GM06990 (cell line): ENCODE measurements at regions not wholly inside any gene's neighbourhood (a gene's known extent, or its start where the extent isn't known, plus 50 kb on each side); places are given as distances from the start of the nearest gene placed in this dataset.
"Not testable (repeated sequence)": the region's sequence is repeated elsewhere in the genome, so short reads cannot be mapped to it uniquely, and the experiment has no call there.

ENCODE experiments used
- DNase-seq: peaks from one replicate; pipeline ENCODE4 v3.0.0-alpha.2; 2011; ENCODE audit not compliant: insufficient read length; ENCODE audit errors: extremely low read depth
- H3K27me3 ChIP-seq: replicated peaks from 2 replicates; pipeline ENCODE4 v1.6.0; 2011; ENCODE audit warnings: low read length; ENCODE audit not compliant: control insufficient read depth, insufficient read depth
- H3K36me3 ChIP-seq: 2 replicates; pipeline ENCODE4 v1.5.1; 2011; ENCODE audit warnings: low read length; ENCODE audit not compliant: control insufficient read depth, insufficient read depth
- H3K4me3 ChIP-seq: replicated peaks from 2 replicates; pipeline ENCODE4 v1.5.1; 2011; ENCODE audit warnings: low read depth, mild to moderate bottlenecking, control low read depth, low read length
- CTCF ChIP-seq: IDR thresholded peaks from 2 replicates; pipeline ENCODE4 v1.5.1; 2011; ENCODE audit warnings: low read length, control low read depth, mild to moderate bottlenecking, inconsistent platforms; ENCODE audit not compliant: insufficient read depth, poor library complexity, severe bottlenecking

DNA sequence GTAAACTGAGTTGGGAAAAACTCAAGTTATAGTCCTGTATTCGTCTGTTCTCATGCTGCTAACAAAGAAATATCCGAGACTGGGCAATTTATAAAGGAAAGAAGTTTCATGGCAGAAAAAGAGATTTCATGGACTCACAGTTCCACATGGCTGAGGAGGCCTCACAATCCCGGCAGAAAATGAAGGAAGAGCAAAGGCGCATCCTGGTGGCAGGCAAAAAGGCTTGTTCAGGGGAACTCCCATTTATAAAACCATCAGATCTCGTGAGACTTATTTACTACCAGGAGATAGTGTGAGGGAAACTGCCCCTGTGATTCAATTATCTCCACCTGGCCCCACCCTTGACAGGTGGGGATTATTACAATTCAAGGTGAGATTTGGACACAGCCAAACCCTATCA lies 292.6 kb upstream of the SYT1 start:
- Histone ChIP-seq H3K36me3 (no peaks in the 10 kb centered on the region), H3K27me3 (no peaks in the 10 kb centered on the region), H3K4me3 (no peak overlapping the region)
- no peak for TF ChIP-seq CTCF
- no peak for DNase-seq

- H3K27me3 ChIP-seq, DNase-seq, H3K36me3 ChIP-seq, H3K4me3 ChIP-seq: not testable (repeated sequence)
Measured at GRCh38 chr12:78575208-78575607, 289.4 kb upstream of the SYT1 start.

- no peak overlapping the region for H3K4me3 ChIP-seq
- TF ChIP-seq CTCF, result no peak
- no peaks in the 10 kb centered on the region for H3K36me3 ChIP-seq
- no peaks in the 10 kb centered on the region for H3K27me3 ChIP-seq
- DNase-seq, result no peak
Measured at GRCh38 chr12:78579846-78580245, 284.7 kb upstream of the SYT1 start.

DNA sequence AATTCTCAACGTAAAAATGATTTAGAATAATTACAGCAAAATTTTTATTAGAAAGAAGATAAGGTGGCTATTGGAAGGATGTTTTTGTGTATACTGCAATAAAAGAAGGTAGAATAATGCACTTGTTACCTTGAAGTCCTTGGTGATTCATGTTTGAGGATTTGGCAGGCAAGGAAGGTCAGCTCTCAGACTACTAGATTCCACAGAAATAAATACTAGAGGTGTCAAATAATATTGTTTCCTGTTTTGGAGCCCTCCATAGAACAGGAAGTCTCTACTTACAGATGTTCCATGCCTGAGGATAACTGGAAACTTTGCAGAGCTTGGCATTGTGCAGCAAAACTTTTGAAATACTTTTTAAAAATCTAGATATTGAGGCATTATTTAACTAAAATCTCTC lies 284.3 kb upstream of the SYT1 start:
- TF ChIP-seq CTCF, result no peak
- no peak for DNase-seq
- H3K4me3 ChIP-seq, result no peak overlapping the region

DNA sequence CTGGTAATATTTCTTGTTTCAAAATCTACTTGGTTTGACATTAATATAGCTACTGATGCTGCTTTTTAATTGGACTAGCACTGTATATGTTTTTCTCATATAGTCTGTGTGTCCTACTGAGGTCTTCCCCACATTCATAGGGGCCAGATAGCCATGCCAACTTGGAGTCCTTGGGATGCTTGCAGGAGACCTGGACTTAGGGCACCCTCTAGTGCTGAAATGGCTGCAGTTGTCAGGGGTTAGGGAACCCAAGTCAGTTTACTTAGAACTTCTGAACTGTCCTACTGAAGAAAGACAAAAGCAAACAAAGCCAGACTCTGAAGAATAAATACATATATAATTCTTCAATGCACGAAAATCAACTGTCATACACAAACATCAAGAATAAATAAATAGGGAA lies 279.9 kb upstream of the SYT1 start:
- DNase-seq, result no peak
- Histone ChIP-seq H3K4me3 (no peak overlapping the region), H3K27me3 (no peaks in the 10 kb centered on the region), H3K36me3 (no peaks in the 10 kb centered on the region)
- peak; percentile 50 for TF ChIP-seq CTCF

More for the DNA sequence above, 284.3 kb upstream of the SYT1 start:
- H3K36me3 ChIP-seq, result no peaks in the 10 kb centered on the region
- H3K27me3 ChIP-seq, result no peaks in the 10 kb centered on the region

DNA sequence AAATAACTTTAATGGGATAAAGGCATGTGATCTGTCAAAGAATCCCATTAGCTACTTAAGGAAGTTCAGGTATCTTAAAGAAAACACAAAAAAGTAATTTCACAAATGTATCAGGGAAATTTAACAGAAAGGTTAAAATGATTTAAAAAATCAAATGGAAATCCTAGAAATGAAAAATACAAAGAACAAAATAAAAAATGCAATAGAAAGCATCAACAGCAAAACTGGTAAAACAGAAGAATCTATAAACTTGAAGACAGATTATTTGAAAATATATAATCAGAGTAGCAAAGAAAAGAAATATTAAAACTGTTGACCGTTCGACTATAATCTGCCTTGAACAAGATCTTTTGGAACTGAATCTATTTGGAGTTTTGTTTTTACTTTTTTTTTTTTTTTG lies 279.4 kb upstream of the SYT1 start:
- TF ChIP-seq CTCF, result no peak
- Histone ChIP-seq H3K36me3 (no peaks in the 10 kb centered on the region), H3K4me3 (no peak overlapping the region), H3K27me3 (no peaks in the 10 kb centered on the region)
- no peak for DNase-seq
